GM23338 (cell line): ENCODE measurements at regions not wholly inside any gene's neighbourhood (a gene's known extent, or its start where the extent isn't known, plus 50 kb on each side); places are given as distances from the start of the nearest gene placed in this dataset.

Source experiments
- ATAC-seq: fragments of 200-7000 bp; cut with Tn5 transposase; 3 replicates; pipeline ENCODE4 v1.9.1; 2020
- DNase-seq: peaks from one replicate; pipeline ENCODE4 v3.0.0-alpha.2; 2015; ENCODE audit warnings: low spot score
- H2AFZ ChIP-seq: fragments of 200-600 bp; sonication (generic); 2 replicates; pipeline ENCODE4 v1.8.0; 2016; ENCODE audit warnings: antibody characterized with exemption, mild to moderate bottlenecking, moderate library complexity
- H3F3A ChIP-seq: fragments of 200-600 bp; sonication (generic); replicated peaks from 2 replicates; pipeline ENCODE4 v1.8.0; 2017; ENCODE audit warnings: antibody characterized with exemption, mixed run types, low read depth
- H3K27ac ChIP-seq: fragments of 200-600 bp; sonication (generic); 2 replicates; pipeline ENCODE4 v1.6.1; 2016; ENCODE audit warnings: low read depth
- H3K27me3 ChIP-seq: fragments of 200-600 bp; sonication (generic); 2 replicates; pipeline ENCODE4 v1.8.0; 2016; ENCODE audit warnings: mild to moderate bottlenecking, mixed run types, moderate library complexity; ENCODE audit not compliant: insufficient read depth
- H3K36me3 ChIP-seq: fragments of 200-600 bp; sonication (generic); 2 replicates; pipeline ENCODE4 v1.8.0; 2016; ENCODE audit warnings: mild to moderate bottlenecking; ENCODE audit not compliant: insufficient read depth
- H3K4me1 ChIP-seq: fragments of 200-600 bp; sonication (generic); 2 replicates; pipeline ENCODE4 v1.8.0; 2016; ENCODE audit warnings: mild to moderate bottlenecking, moderate library complexity; ENCODE audit not compliant: insufficient read depth
- H3K4me2 ChIP-seq: fragments of 200-600 bp; sonication (generic); 2 replicates; pipeline ENCODE4 v1.7.1; 2017; ENCODE audit warnings: mixed run types
- H3K4me3 ChIP-seq: fragments of 200-600 bp; sonication (generic); 2 replicates; pipeline ENCODE4 v1.6.1; 2016; ENCODE audit warnings: mixed run types
- H3K79me2 ChIP-seq: fragments of 200-600 bp; sonication (generic); replicated peaks from 2 replicates; pipeline ENCODE4 v1.8.0; 2017; ENCODE audit warnings: mild to moderate bottlenecking; ENCODE audit not compliant: insufficient read depth
- H3K9me2 ChIP-seq: fragments of 200-600 bp; sonication (generic); 2 replicates; pipeline ENCODE4 v1.8.0; 2017; ENCODE audit not compliant: insufficient read depth
- H4K20me1 ChIP-seq: fragments of 200-600 bp; sonication (generic); replicated peaks from 2 replicates; pipeline ENCODE4 v1.8.0; 2017; ENCODE audit warnings: mild to moderate bottlenecking; ENCODE audit not compliant: insufficient read depth
- H3K27ac Mint-ChIP-seq: 2 replicates; pipeline ENCODE4 v1.8.0; 2020; ENCODE audit warnings: inconsistent platforms, mild to moderate bottlenecking, moderate library complexity, mixed read lengths
- H3K27me3 Mint-ChIP-seq: 3 replicates; pipeline ENCODE4 v1.8.0; 2022; ENCODE audit warnings: low read depth, mild to moderate bottlenecking, moderate library complexity, mixed read lengths, inconsistent platforms; ENCODE audit not compliant: insufficient read depth, poor library complexity
- H3K36me3 Mint-ChIP-seq: 3 replicates; pipeline ENCODE4 v1.8.0; 2021; ENCODE audit warnings: low read depth, mild to moderate bottlenecking, inconsistent platforms, moderate library complexity, mixed read lengths
- H3K4me1 Mint-ChIP-seq: 3 replicates; pipeline ENCODE4 v1.8.0; 2020; ENCODE audit warnings: mild to moderate bottlenecking, inconsistent platforms, mixed read lengths
- H3K4me3 Mint-ChIP-seq: 3 replicates; pipeline ENCODE4 v1.8.0; 2021; ENCODE audit warnings: moderate library complexity, mild to moderate bottlenecking, inconsistent platforms, mixed read lengths
- H3K9me3 Mint-ChIP-seq: 3 replicates; pipeline ENCODE4 v1.8.0; 2020; ENCODE audit warnings: moderate library complexity, mild to moderate bottlenecking, inconsistent platforms, mixed read lengths
- CREB1 ChIP-seq: fragments of 250-450 bp; sonication (Bioruptor Pico); IDR thresholded peaks from 2 replicates; pipeline ENCODE4 v1.5.0; 2020; ENCODE audit warnings: low read depth, mild to moderate bottlenecking, moderate library complexity
- EZH2 ChIP-seq: fragments of 200-600 bp; sonication (generic); IDR thresholded peaks from one replicate; pipeline ENCODE4 v1.8.0; 2017; ENCODE audit warnings: antibody characterized with exemption, mild to moderate bottlenecking, low read depth; ENCODE audit not compliant: unreplicated experiment
- EZH2phosphoT487 ChIP-seq: fragments of 200-600 bp; sonication (generic); IDR thresholded peaks from one replicate; pipeline ENCODE4 v1.8.1; 2018; ENCODE audit warnings: antibody characterized with exemption; ENCODE audit not compliant: unreplicated experiment
- JUNB ChIP-seq: IDR thresholded peaks from one replicate; pipeline ENCODE4 v1.6.1; 2016; ENCODE audit warnings: antibody characterized with exemption; ENCODE audit not compliant: unreplicated experiment
- NANOG ChIP-seq: IDR thresholded peaks from 2 replicates; pipeline ENCODE4 v1.6.1; 2016; ENCODE audit warnings: antibody characterized with exemption, borderline replicate concordance
- POLR2AphosphoS5 ChIP-seq: IDR thresholded peaks from 2 replicates; pipeline ENCODE4 v1.6.1; 2016; ENCODE audit warnings: antibody characterized with exemption, low read depth
- STAT1 ChIP-seq: IDR thresholded peaks from one replicate; pipeline ENCODE4 v1.6.1; 2016; ENCODE audit warnings: antibody characterized with exemption; ENCODE audit not compliant: unreplicated experiment
- ZNF114 ChIP-seq: fragments of 250-450 bp; sonication (Bioruptor Pico); IDR thresholded peaks from 2 replicates; pipeline ENCODE4 v1.5.0; 2020; ENCODE audit warnings: mild to moderate bottlenecking, moderate library complexity
- ZNF331 ChIP-seq: fragments of 250-450 bp; sonication (Bioruptor Pico); IDR thresholded peaks from 2 replicates; pipeline ENCODE4 v1.5.0; 2020; ENCODE audit warnings: low read depth, mild to moderate bottlenecking, moderate library complexity
- TF ChIP-seq, protein P1 (sequence below): fragments of 250-450 bp; sonication (Bioruptor Pico); IDR thresholded peaks from 2 replicates; pipeline ENCODE4 v1.5.0; 2020; ENCODE audit warnings: mild to moderate bottlenecking, moderate library complexity
- TF ChIP-seq, protein P2 (sequence below): IDR thresholded peaks from 2 replicates; pipeline ENCODE4 v1.6.1; 2016; ENCODE audit warnings: antibody characterized with exemption
- TF ChIP-seq, protein P3 (sequence below), 2 experiments: fragments of 200-600 bp in 1 of 2; sonication (generic) in 1 of 2; conservative IDR thresholded peaks; 2 replicates each; pipeline versions ENCODE4 v1.5.1 to v1.6.1; 2016 to 2017; ENCODE audit warnings: antibody characterized with exemption in 2 of 2, low read depth in 2 of 2, mild to moderate bottlenecking in 2 of 2, moderate library complexity in 1 of 2
- TF ChIP-seq, protein P4 (sequence below): IDR thresholded peaks from one replicate; pipeline ENCODE4 v1.6.1; 2018; ENCODE audit warnings: antibody characterized with exemption; ENCODE audit not compliant: unreplicated experiment

DNA sequence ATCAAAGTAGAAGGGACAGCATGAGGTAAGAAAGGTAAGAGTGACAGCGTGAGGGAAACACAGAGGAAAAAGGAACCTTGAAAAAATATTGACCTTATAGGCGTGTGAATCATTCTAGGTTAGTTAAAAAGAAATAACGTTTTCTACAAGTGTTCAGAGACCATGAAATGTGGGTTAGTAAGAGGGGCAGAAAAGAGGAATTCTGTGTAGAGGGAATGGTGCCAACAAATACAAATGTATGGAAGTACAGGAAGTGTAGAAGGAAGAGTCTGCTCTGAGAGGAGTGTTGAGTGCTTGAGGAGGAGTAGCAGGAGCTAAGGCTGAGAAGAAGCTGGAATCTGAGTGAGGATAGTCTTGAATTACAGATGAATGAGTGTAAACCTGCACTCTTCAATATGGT is 418.6 kb upstream of the RIOK2 start:
- no peaks in the 10 kb centered on the region for H3K36me3 ChIP-seq
- no peaks in the 10 kb centered on the region for H3K4me1 ChIP-seq
- Mint-ChIP-seq H3K9me3 (peaks cover 33% of the 10 kb centered on the region), H3K4me1 (no peaks in the 10 kb centered on the region), H3K4me3 (no peak overlapping the region), H3K36me3 (peaks cover 14% of the 10 kb centered on the region; the same call in 2 of the 3 replicates), H3K27ac (no peak overlapping the region), H3K27me3 (no peaks in the 10 kb centered on the region)
- H3K9me2 ChIP-seq: 0 out of 2 replicates have a peak, but pooled peaks cover 8% of the 10 kb centered on the region
- no peaks in the 10 kb centered on the region for H3F3A ChIP-seq
- no peak overlapping the region for H3K4me2 ChIP-seq
- H3K79me2 ChIP-seq: no peaks in the 10 kb centered on the region
- H3K4me3 ChIP-seq: no peak overlapping the region
- no peaks in the 10 kb centered on the region for H3K27me3 ChIP-seq
- no peak overlapping the region for H2AFZ ChIP-seq
- ATAC-seq: no peak
- H3K27ac ChIP-seq: no peak overlapping the region
- no peaks in the 10 kb centered on the region for H4K20me1 ChIP-seq
- no peak for TF ChIP-seq EZH2phosphoT487
- TF ChIP-seq POLR2AphosphoS5: no peak
- TF ChIP-seq ZNF331 (CRISPR knock-in tag): no peak
- TF ChIP-seq, protein P1, sequence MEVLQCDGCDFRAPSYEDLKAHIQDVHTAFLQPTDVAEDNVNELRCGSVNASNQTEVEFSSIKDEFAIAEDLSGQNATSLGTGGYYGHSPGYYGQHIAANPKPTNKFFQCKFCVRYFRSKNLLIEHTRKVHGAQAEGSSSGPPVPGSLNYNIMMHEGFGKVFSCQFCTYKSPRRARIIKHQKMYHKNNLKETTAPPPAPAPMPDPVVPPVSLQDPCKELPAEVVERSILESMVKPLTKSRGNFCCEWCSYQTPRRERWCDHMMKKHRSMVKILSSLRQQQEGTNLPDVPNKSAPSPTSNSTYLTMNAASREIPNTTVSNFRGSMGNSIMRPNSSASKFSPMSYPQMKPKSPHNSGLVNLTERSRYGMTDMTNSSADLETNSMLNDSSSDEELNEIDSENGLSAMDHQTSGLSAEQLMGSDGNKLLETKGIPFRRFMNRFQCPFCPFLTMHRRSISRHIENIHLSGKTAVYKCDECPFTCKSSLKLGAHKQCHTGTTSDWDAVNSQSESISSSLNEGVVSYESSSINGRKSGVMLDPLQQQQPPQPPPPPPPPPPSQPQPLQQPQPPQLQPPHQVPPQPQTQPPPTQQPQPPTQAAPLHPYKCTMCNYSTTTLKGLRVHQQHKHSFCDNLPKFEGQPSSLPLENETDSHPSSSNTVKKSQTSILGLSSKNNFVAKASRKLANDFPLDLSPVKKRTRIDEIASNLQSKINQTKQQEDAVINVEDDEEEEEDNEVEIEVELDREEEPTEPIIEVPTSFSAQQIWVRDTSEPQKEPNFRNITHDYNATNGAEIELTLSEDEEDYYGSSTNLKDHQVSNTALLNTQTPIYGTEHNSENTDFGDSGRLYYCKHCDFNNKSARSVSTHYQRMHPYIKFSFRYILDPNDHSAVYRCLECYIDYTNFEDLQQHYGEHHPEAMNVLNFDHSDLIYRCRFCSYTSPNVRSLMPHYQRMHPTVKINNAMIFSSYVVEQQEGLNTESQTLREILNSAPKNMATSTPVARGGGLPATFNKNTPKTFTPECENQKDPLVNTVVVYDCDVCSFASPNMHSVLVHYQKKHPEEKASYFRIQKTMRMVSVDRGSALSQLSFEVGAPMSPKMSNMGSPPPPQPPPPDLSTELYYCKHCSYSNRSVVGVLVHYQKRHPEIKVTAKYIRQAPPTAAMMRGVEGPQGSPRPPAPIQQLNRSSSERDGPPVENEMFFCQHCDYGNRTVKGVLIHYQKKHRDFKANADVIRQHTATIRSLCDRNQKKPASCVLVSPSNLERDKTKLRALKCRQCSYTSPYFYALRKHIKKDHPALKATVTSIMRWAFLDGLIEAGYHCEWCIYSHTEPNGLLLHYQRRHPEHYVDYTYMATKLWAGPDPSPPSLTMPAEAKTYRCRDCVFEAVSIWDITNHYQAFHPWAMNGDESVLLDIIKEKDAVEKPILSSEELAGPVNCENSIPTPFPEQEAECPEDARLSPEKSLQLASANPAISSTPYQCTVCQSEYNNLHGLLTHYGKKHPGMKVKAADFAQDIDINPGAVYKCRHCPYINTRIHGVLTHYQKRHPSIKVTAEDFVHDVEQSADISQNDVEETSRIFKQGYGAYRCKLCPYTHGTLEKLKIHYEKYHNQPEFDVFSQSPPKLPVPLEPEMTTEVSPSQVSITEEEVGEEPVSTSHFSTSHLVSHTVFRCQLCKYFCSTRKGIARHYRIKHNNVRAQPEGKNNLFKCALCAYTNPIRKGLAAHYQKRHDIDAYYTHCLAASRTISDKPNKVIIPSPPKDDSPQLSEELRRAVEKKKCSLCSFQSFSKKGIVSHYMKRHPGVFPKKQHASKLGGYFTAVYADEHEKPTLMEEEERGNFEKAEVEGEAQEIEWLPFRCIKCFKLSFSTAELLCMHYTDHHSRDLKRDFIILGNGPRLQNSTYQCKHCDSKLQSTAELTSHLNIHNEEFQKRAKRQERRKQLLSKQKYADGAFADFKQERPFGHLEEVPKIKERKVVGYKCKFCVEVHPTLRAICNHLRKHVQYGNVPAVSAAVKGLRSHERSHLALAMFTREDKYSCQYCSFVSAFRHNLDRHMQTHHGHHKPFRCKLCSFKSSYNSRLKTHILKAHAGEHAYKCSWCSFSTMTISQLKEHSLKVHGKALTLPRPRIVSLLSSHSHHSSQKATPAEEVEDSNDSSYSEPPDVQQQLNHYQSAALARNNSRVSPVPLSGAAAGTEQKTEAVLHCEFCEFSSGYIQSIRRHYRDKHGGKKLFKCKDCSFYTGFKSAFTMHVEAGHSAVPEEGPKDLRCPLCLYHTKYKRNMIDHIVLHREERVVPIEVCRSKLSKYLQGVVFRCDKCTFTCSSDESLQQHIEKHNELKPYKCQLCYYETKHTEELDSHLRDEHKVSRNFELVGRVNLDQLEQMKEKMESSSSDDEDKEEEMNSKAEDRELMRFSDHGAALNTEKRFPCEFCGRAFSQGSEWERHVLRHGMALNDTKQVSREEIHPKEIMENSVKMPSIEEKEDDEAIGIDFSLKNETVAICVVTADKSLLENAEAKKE (CRISPR knock-in tag): no peak
- TF ChIP-seq, protein P2, sequence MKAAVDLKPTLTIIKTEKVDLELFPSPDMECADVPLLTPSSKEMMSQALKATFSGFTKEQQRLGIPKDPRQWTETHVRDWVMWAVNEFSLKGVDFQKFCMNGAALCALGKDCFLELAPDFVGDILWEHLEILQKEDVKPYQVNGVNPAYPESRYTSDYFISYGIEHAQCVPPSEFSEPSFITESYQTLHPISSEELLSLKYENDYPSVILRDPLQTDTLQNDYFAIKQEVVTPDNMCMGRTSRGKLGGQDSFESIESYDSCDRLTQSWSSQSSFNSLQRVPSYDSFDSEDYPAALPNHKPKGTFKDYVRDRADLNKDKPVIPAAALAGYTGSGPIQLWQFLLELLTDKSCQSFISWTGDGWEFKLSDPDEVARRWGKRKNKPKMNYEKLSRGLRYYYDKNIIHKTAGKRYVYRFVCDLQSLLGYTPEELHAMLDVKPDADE: no peak
- TF ChIP-seq JUNB: no peak
- no peak for TF ChIP-seq NANOG
- no peak for TF ChIP-seq CREB1
- no peak for TF ChIP-seq ZNF114 (CRISPR knock-in tag)
- TF ChIP-seq EZH2: no peak
- no peak for TF ChIP-seq STAT1
- TF ChIP-seq, protein P3, sequence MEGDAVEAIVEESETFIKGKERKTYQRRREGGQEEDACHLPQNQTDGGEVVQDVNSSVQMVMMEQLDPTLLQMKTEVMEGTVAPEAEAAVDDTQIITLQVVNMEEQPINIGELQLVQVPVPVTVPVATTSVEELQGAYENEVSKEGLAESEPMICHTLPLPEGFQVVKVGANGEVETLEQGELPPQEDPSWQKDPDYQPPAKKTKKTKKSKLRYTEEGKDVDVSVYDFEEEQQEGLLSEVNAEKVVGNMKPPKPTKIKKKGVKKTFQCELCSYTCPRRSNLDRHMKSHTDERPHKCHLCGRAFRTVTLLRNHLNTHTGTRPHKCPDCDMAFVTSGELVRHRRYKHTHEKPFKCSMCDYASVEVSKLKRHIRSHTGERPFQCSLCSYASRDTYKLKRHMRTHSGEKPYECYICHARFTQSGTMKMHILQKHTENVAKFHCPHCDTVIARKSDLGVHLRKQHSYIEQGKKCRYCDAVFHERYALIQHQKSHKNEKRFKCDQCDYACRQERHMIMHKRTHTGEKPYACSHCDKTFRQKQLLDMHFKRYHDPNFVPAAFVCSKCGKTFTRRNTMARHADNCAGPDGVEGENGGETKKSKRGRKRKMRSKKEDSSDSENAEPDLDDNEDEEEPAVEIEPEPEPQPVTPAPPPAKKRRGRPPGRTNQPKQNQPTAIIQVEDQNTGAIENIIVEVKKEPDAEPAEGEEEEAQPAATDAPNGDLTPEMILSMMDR (conservative IDR thresholded peaks at IDR 0.05; ENCODE audit: low read depth in 2 of 2): no peak
- TF ChIP-seq, protein P4, sequence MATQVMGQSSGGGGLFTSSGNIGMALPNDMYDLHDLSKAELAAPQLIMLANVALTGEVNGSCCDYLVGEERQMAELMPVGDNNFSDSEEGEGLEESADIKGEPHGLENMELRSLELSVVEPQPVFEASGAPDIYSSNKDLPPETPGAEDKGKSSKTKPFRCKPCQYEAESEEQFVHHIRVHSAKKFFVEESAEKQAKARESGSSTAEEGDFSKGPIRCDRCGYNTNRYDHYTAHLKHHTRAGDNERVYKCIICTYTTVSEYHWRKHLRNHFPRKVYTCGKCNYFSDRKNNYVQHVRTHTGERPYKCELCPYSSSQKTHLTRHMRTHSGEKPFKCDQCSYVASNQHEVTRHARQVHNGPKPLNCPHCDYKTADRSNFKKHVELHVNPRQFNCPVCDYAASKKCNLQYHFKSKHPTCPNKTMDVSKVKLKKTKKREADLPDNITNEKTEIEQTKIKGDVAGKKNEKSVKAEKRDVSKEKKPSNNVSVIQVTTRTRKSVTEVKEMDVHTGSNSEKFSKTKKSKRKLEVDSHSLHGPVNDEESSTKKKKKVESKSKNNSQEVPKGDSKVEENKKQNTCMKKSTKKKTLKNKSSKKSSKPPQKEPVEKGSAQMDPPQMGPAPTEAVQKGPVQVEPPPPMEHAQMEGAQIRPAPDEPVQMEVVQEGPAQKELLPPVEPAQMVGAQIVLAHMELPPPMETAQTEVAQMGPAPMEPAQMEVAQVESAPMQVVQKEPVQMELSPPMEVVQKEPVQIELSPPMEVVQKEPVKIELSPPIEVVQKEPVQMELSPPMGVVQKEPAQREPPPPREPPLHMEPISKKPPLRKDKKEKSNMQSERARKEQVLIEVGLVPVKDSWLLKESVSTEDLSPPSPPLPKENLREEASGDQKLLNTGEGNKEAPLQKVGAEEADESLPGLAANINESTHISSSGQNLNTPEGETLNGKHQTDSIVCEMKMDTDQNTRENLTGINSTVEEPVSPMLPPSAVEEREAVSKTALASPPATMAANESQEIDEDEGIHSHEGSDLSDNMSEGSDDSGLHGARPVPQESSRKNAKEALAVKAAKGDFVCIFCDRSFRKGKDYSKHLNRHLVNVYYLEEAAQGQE: no peak
- DNase-seq: no peak
